Stimulated activated CD4-positive, alpha-beta T cell treated with anti-CD3 and anti-CD28 coated beads, Interleukin-2, amount 100 ng/mL, for 48 hours (primary cell): ENCODE measurements at regions not wholly inside any gene's neighbourhood (a gene's known extent, or its start where the extent isn't known, plus 50 kb on each side); places are given as distances from the start of the nearest gene placed in this dataset.
"Not testable (repeated sequence)": the region's sequence is repeated elsewhere in the genome, so short reads cannot be mapped to it uniquely, and the experiment has no call there.

Source experiments
- DNase-seq, 2 donors: peaks; one replicate each; pipeline ENCODE4 v3.0.0-alpha.2; 2020

GRCh38 chr3:182292591-182292990 lies 500.7 kb upstream of the ATP11B start:
- no peak for DNase-seq

- DNase-seq, result no peak
Observed at GRCh38 chr3:182294256-182294655, 499.0 kb upstream of the ATP11B start.

GRCh38 chr3:182294696-182295095 lies 498.6 kb upstream of the ATP11B start:
- DNase-seq, result no peak

GRCh38 chr3:182300266-182300665 lies 493.0 kb upstream of the ATP11B start:
- no peak for DNase-seq

- no peak for DNase-seq
Observed at GRCh38 chr3:182303169-182303568, 490.1 kb upstream of the ATP11B start.

- DNase-seq, result no peak
Observed at GRCh38 chr3:182305881-182306665, 487.2 kb upstream of the ATP11B start.

GRCh38 chr3:182308328-182308727 lies 485.0 kb upstream of the ATP11B start:
- no peak for DNase-seq

- no peak for DNase-seq
Observed at GRCh38 chr3:182309120-182309519, 484.2 kb upstream of the ATP11B start.

GRCh38 chr3:182315313-182315712 lies 478.0 kb upstream of the ATP11B start:
- DNase-seq, result no peak

- DNase-seq, result no peak
Observed at GRCh38 chr3:182323126-182323700, 470.1 kb upstream of the ATP11B start.

GRCh38 chr3:182323898-182324297 lies 469.4 kb upstream of the ATP11B start:
- DNase-seq, result no peak

- DNase-seq, result no peak
Observed at GRCh38 chr3:182325213-182325950, 467.9 kb upstream of the ATP11B start.

GRCh38 chr3:182327196-182327681 lies 466.1 kb upstream of the ATP11B start:
- DNase-seq, result no peak

- no peak for DNase-seq
Observed at GRCh38 chr3:182330646-182331045, 462.7 kb upstream of the ATP11B start.

GRCh38 chr3:182331341-182331740 lies 462.0 kb upstream of the ATP11B start:
- no peak for DNase-seq

- no peak for DNase-seq
Observed at GRCh38 chr3:182342252-182342651, 451.1 kb upstream of the ATP11B start.

- not testable (repeated sequence) for DNase-seq
Observed at GRCh38 chr3:182344026-182344425, 449.3 kb upstream of the ATP11B start.

- no peak for DNase-seq
Observed at GRCh38 chr3:182349051-182349450, 444.3 kb upstream of the ATP11B start.

- DNase-seq, result no peak
Observed at GRCh38 chr3:182349951-182350517, 443.3 kb upstream of the ATP11B start.

GRCh38 chr3:182357928-182358327 lies 435.4 kb upstream of the ATP11B start:
- no peak for DNase-seq

- no peak for DNase-seq
Observed at GRCh38 chr3:182364323-182364722, 429.0 kb upstream of the ATP11B start.

- DNase-seq, result no peak
Observed at GRCh38 chr3:182364723-182365650, 428.3 kb upstream of the ATP11B start.
